ENCODE measurements at regions not wholly inside any gene's neighbourhood (a gene's known extent, or its start where the extent isn't known, plus 50 kb on each side); places are given as distances from the start of the nearest gene placed in this dataset.

- H3K9me3 ChIP-seq (replicated peaks in 1 of 2; ENCODE audit: control insufficient read depth in 2 of 2, insufficient read depth in 1 of 2, low read depth in 1 of 2, low read length in 2 of 2): no peaks in the 10 kb centered on the region
- no peak overlapping the region for H2AK5ac ChIP-seq (ENCODE audit: low read depth, low read length)
- H2BK5ac ChIP-seq (ENCODE audit: low read length): no peak overlapping the region
- H4K8ac ChIP-seq (ENCODE audit: low read depth, low read length): no peak overlapping the region
- no peaks in the 10 kb centered on the region for H3K79me1 ChIP-seq (ENCODE audit: low read depth, low read length)
- no peak for DNase-seq (ENCODE audit: low spot score)
- no peak overlapping the region for H3K18ac ChIP-seq (ENCODE audit: low read length)
- H3K36me3 ChIP-seq (replicated peaks in 1 of 2; ENCODE audit: control insufficient read depth in 2 of 2, insufficient read depth in 2 of 2, low read length in 2 of 2): no peaks in the 10 kb centered on the region
- H3K9ac ChIP-seq (ENCODE audit: low read depth, low read length, poor library complexity): no peak overlapping the region
- no peak overlapping the region for H3K4me3 ChIP-seq (ENCODE audit: low read length in 2 of 2)
- no peak overlapping the region for H3K4ac ChIP-seq (ENCODE audit: low read length)
- no CpG with 5 or more reads among the region's 3 CpGs for WGBS, 2 donors (ENCODE audit: extremely low coverage in 2 of 2, insufficient read length in 2 of 2, insufficient replicate concordance in 1 of 2)
- no peak overlapping the region for H2BK15ac ChIP-seq (ENCODE audit: low read length)
- no peak overlapping the region for H2BK12ac ChIP-seq (ENCODE audit: low read length)
- no peak overlapping the region for H3K23ac ChIP-seq (ENCODE audit: low read depth, low read length, poor library complexity)
- H3K4me1 ChIP-seq (ENCODE audit: control insufficient read depth in 2 of 2, insufficient read depth in 1 of 2, low read depth in 1 of 2, low read length in 2 of 2): no peaks in the 10 kb centered on the region
- H2AFZ ChIP-seq (ENCODE audit: low read length): no peak overlapping the region
- H3K27ac ChIP-seq (replicated peaks; ENCODE audit: low read length): no peak overlapping the region
- no peaks in the 10 kb centered on the region for H3K27me3 ChIP-seq (ENCODE audit: control insufficient read depth in 3 of 3, insufficient read depth in 3 of 3, low read depth in 1 of 3, low read length in 3 of 3)
- H3K14ac ChIP-seq (ENCODE audit: low read length): no peak overlapping the region
- no peak overlapping the region for H3K4me2 ChIP-seq (ENCODE audit: insufficient read depth, low read length, poor library complexity, severe bottlenecking)
- H2BK120ac ChIP-seq (ENCODE audit: low read depth, low read length): no peak overlapping the region
- no peak overlapping the region for H4K91ac ChIP-seq (ENCODE audit: low read depth, low read length, poor library complexity)
Measured at GRCh38 chr3:70823622-70824021, 511.2 kb upstream of the MDFIC2 start.

GRCh38 chr3:70822669-70823068 lies 510.2 kb upstream of the MDFIC2 start:
- no peak overlapping the region for H3K27ac ChIP-seq (replicated peaks; ENCODE audit: low read length)
- H2BK12ac ChIP-seq (ENCODE audit: low read length): no peak overlapping the region
- H3K14ac ChIP-seq (ENCODE audit: low read length): no peak overlapping the region
- H3K27me3 ChIP-seq (ENCODE audit: control insufficient read depth in 3 of 3, insufficient read depth in 3 of 3, low read depth in 1 of 3, low read length in 3 of 3): no peaks in the 10 kb centered on the region
- H2BK5ac ChIP-seq (ENCODE audit: low read length): no peak overlapping the region
- DNase-seq (ENCODE audit: low spot score): no peak
- H3K4ac ChIP-seq (ENCODE audit: low read length): no peak overlapping the region
- no peak overlapping the region for H2BK15ac ChIP-seq (ENCODE audit: low read length)
- H4K91ac ChIP-seq (ENCODE audit: low read depth, low read length, poor library complexity): no peak overlapping the region
- H2AFZ ChIP-seq (ENCODE audit: low read length): no peak overlapping the region
- no CpG with 5 or more reads among the region's 7 CpGs for WGBS, 2 donors (ENCODE audit: extremely low coverage in 2 of 2, insufficient read length in 2 of 2, insufficient replicate concordance in 1 of 2)
- H4K8ac ChIP-seq (ENCODE audit: low read depth, low read length): no peak overlapping the region
- H3K23ac ChIP-seq (ENCODE audit: low read depth, low read length, poor library complexity): no peak overlapping the region
- H2BK120ac ChIP-seq (ENCODE audit: low read depth, low read length): no peak overlapping the region
- H3K9ac ChIP-seq (ENCODE audit: low read depth, low read length, poor library complexity): no peak overlapping the region
- no peak overlapping the region for H3K4me3 ChIP-seq (ENCODE audit: low read length in 2 of 2)
- no peaks in the 10 kb centered on the region for H3K4me1 ChIP-seq (ENCODE audit: control insufficient read depth in 2 of 2, insufficient read depth in 1 of 2, low read depth in 1 of 2, low read length in 2 of 2)
- no peak overlapping the region for H2AK5ac ChIP-seq (ENCODE audit: low read depth, low read length)
- no peaks in the 10 kb centered on the region for H3K36me3 ChIP-seq (replicated peaks in 1 of 2; ENCODE audit: control insufficient read depth in 2 of 2, insufficient read depth in 2 of 2, low read length in 2 of 2)
- H3K9me3 ChIP-seq (replicated peaks in 1 of 2; ENCODE audit: control insufficient read depth in 2 of 2, insufficient read depth in 1 of 2, low read depth in 1 of 2, low read length in 2 of 2): peaks cover 0 to 3% of the 10 kb centered on the region in 2 donors
- H3K79me1 ChIP-seq (ENCODE audit: low read depth, low read length): no peaks in the 10 kb centered on the region
- H3K18ac ChIP-seq (ENCODE audit: low read length): no peak overlapping the region
- H3K4me2 ChIP-seq (ENCODE audit: insufficient read depth, low read length, poor library complexity, severe bottlenecking): no peak overlapping the region

GRCh38 chr3:70821602-70822001 lies 509.2 kb upstream of the MDFIC2 start:
- Histone ChIP-seq H2BK15ac (ENCODE audit: low read length) (no peak overlapping the region), H2AK5ac (ENCODE audit: low read depth, low read length) (no peak overlapping the region), H2BK120ac (ENCODE audit: low read depth, low read length) (no peak overlapping the region), H3K4me3 (ENCODE audit: low read length in 2 of 2) (no peak overlapping the region), H4K91ac (ENCODE audit: low read depth, low read length, poor library complexity) (no peak overlapping the region), H3K14ac (ENCODE audit: low read length) (no peak overlapping the region), H3K23ac (ENCODE audit: low read depth, low read length, poor library complexity) (no peak overlapping the region), H3K79me1 (ENCODE audit: low read depth, low read length) (no peaks in the 10 kb centered on the region), H3K18ac (ENCODE audit: low read length) (no peak overlapping the region), H3K4me1 (ENCODE audit: control insufficient read depth in 2 of 2, insufficient read depth in 1 of 2, low read depth in 1 of 2, low read length in 2 of 2) (no peaks in the 10 kb centered on the region), H3K4me2 (ENCODE audit: insufficient read depth, low read length, poor library complexity, severe bottlenecking) (no peak overlapping the region), H4K8ac (ENCODE audit: low read depth, low read length) (no peak overlapping the region), H3K36me3 (replicated peaks in 1 of 2; ENCODE audit: control insufficient read depth in 2 of 2, insufficient read depth in 2 of 2, low read length in 2 of 2) (no peaks in the 10 kb centered on the region), H2BK5ac (ENCODE audit: low read length) (no peak overlapping the region), H2AFZ (ENCODE audit: low read length) (no peak overlapping the region), H3K9ac (ENCODE audit: low read depth, low read length, poor library complexity) (no peak overlapping the region), H3K9me3 (replicated peaks in 1 of 2; ENCODE audit: control insufficient read depth in 2 of 2, insufficient read depth in 1 of 2, low read depth in 1 of 2, low read length in 2 of 2) (peaks cover 0 to 3% of the 10 kb centered on the region in 2 donors), H3K27ac (replicated peaks; ENCODE audit: low read length) (no peak overlapping the region), H3K4ac (ENCODE audit: low read length) (no peak overlapping the region), H3K27me3 (ENCODE audit: control insufficient read depth in 3 of 3, insufficient read depth in 3 of 3, low read depth in 1 of 3, low read length in 3 of 3) (no peaks in the 10 kb centered on the region), H2BK12ac (ENCODE audit: low read length) (no peak overlapping the region)
- DNase-seq (ENCODE audit: low spot score): no peak
- WGBS, 2 donors (ENCODE audit: extremely low coverage in 2 of 2, insufficient read length in 2 of 2, insufficient replicate concordance in 1 of 2): no CpG with 5 or more reads among the region's 4 CpGs

GRCh38 chr3:70820397-70820796 lies 508.0 kb upstream of the MDFIC2 start:
- Histone ChIP-seq H3K36me3 (replicated peaks in 1 of 2; ENCODE audit: control insufficient read depth in 2 of 2, insufficient read depth in 2 of 2, low read length in 2 of 2) (no peaks in the 10 kb centered on the region), H3K9ac (ENCODE audit: low read depth, low read length, poor library complexity) (no peak overlapping the region), H3K14ac (ENCODE audit: low read length) (no peak overlapping the region), H3K79me1 (ENCODE audit: low read depth, low read length) (no peaks in the 10 kb centered on the region), H3K27ac (replicated peaks; ENCODE audit: low read length) (no peak overlapping the region), H3K4me3 (ENCODE audit: low read length in 2 of 2) (no peak overlapping the region), H2BK12ac (ENCODE audit: low read length) (no peak overlapping the region), H2BK15ac (ENCODE audit: low read length) (no peak overlapping the region), H2BK120ac (ENCODE audit: low read depth, low read length) (no peak overlapping the region), H3K9me3 (replicated peaks in 1 of 2; ENCODE audit: control insufficient read depth in 2 of 2, insufficient read depth in 1 of 2, low read depth in 1 of 2, low read length in 2 of 2) (peaks cover 0 to 4% of the 10 kb centered on the region in 2 donors), H4K91ac (ENCODE audit: low read depth, low read length, poor library complexity) (no peak overlapping the region), H3K4me2 (ENCODE audit: insufficient read depth, low read length, poor library complexity, severe bottlenecking) (no peak overlapping the region), H2BK5ac (ENCODE audit: low read length) (no peak overlapping the region), H3K18ac (ENCODE audit: low read length) (no peak overlapping the region), H3K27me3 (ENCODE audit: control insufficient read depth in 3 of 3, insufficient read depth in 3 of 3, low read depth in 1 of 3, low read length in 3 of 3) (no peaks in the 10 kb centered on the region), H3K23ac (ENCODE audit: low read depth, low read length, poor library complexity) (no peak overlapping the region), H3K4ac (ENCODE audit: low read length) (no peak overlapping the region), H2AFZ (ENCODE audit: low read length) (no peak overlapping the region), H3K4me1 (ENCODE audit: control insufficient read depth in 2 of 2, insufficient read depth in 1 of 2, low read depth in 1 of 2, low read length in 2 of 2) (no peaks in the 10 kb centered on the region), H4K8ac (ENCODE audit: low read depth, low read length) (no peak overlapping the region), H2AK5ac (ENCODE audit: low read depth, low read length) (no peak overlapping the region)
- DNase-seq (ENCODE audit: low spot score): no peak
- WGBS, 2 donors (ENCODE audit: extremely low coverage in 2 of 2, insufficient read length in 2 of 2, insufficient replicate concordance in 1 of 2): no CpG with 5 or more reads among the region's 1 CpG
